NB4 (cell line): ENCODE measurements at regions not wholly inside any gene's neighbourhood (a gene's known extent, or its start where the extent isn't known, plus 50 kb on each side); places are given as distances from the start of the nearest gene placed in this dataset.

ENCODE experiments used
- MYC ChIP-seq: IDR thresholded peaks from 2 replicates; pipeline ENCODE4 v1.6.1; 2011; ENCODE audit warnings: low read depth, low read length
- POLR2A ChIP-seq: IDR thresholded peaks from 2 replicates; pipeline ENCODE4 v1.6.1; 2011; ENCODE audit warnings: mild to moderate bottlenecking; ENCODE audit not compliant: insufficient read length; ENCODE audit errors: extremely low read depth
- TF ChIP-seq, protein P1 (sequence below): IDR thresholded peaks from one replicate; pipeline ENCODE4 v1.5.1; 2012; ENCODE audit warnings: low read depth, low read length

DNA sequence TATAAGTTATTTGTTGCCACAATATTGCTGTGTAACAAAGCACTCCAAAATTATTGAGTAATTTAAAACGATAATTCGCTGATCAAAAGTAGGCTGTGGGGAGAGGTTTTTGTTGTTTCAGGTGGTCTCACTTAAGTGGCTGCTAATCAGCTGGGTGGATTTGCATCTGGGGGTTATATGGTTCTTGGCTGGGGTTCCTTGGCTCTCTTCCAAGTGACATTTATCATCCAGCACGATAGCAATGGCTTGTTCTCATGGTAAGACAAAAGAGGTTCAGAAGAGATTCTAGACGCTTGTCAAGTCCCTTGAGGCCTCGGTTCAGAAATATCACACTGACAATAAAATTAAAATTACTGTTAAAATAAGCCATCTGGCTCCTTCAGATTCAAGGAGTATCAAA, 1648.8 kb downstream of the GRIK2 start:
- TF ChIP-seq, protein P1, sequence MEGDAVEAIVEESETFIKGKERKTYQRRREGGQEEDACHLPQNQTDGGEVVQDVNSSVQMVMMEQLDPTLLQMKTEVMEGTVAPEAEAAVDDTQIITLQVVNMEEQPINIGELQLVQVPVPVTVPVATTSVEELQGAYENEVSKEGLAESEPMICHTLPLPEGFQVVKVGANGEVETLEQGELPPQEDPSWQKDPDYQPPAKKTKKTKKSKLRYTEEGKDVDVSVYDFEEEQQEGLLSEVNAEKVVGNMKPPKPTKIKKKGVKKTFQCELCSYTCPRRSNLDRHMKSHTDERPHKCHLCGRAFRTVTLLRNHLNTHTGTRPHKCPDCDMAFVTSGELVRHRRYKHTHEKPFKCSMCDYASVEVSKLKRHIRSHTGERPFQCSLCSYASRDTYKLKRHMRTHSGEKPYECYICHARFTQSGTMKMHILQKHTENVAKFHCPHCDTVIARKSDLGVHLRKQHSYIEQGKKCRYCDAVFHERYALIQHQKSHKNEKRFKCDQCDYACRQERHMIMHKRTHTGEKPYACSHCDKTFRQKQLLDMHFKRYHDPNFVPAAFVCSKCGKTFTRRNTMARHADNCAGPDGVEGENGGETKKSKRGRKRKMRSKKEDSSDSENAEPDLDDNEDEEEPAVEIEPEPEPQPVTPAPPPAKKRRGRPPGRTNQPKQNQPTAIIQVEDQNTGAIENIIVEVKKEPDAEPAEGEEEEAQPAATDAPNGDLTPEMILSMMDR, result no peak
- TF ChIP-seq POLR2A, result no peak
- no peak for TF ChIP-seq MYC
